HL-60 (cell line): ENCODE measurements at regions not wholly inside any gene's neighbourhood (a gene's known extent, or its start where the extent isn't known, plus 50 kb on each side); places are given as distances from the start of the nearest gene placed in this dataset.

Experiments used
- DNase-seq, 2 experiments: peaks; one replicate each; pipeline ENCODE4 v3.0.0-alpha.2; 2010 to 2020; ENCODE audit warnings: low read depth in 1 of 2, low spot score in 1 of 2
- H3K27ac ChIP-seq: fragments of 250-450 bp; sonication (Bioruptor Pico); replicated peaks from 2 replicates; pipeline ENCODE4 v1.5.1; 2020; ENCODE audit warnings: mild to moderate bottlenecking, moderate library complexity
- H3K27me3 ChIP-seq: fragments of 250-450 bp; sonication (Bioruptor Pico); 2 replicates; pipeline ENCODE4 v1.5.1; 2021; ENCODE audit warnings: mild to moderate bottlenecking, moderate library complexity; ENCODE audit not compliant: insufficient read depth, poor library complexity, severe bottlenecking
- H3K4me3 ChIP-seq: replicated peaks from 2 replicates; pipeline ENCODE4 v1.5.1; 2011; ENCODE audit warnings: mild to moderate bottlenecking, control low read depth, low read length; ENCODE audit not compliant: insufficient read depth
- GABPA ChIP-seq: IDR thresholded peaks from 2 replicates; pipeline ENCODE4 v1.6.1; 2012; ENCODE audit warnings: low read depth
- POLR2AphosphoS5 ChIP-seq: IDR thresholded peaks from 2 replicates; pipeline ENCODE4 v1.6.1; 2012; ENCODE audit warnings: low read depth
- SPI1 ChIP-seq: IDR thresholded peaks from 2 replicates; pipeline ENCODE4 v1.6.1; 2012; ENCODE audit warnings: low read depth, mild to moderate bottlenecking, borderline replicate concordance
- TF ChIP-seq, protein P1 (sequence below): IDR thresholded peaks from 2 replicates; pipeline ENCODE4 v1.6.1; 2012; ENCODE audit warnings: low read depth; ENCODE audit not compliant: insufficient replicate concordance
- TF ChIP-seq, protein P2 (sequence below): IDR thresholded peaks from one replicate; pipeline ENCODE4 v1.5.1; 2011; ENCODE audit warnings: low read length, control low read depth, inconsistent platforms; ENCODE audit not compliant: insufficient read depth

DNA sequence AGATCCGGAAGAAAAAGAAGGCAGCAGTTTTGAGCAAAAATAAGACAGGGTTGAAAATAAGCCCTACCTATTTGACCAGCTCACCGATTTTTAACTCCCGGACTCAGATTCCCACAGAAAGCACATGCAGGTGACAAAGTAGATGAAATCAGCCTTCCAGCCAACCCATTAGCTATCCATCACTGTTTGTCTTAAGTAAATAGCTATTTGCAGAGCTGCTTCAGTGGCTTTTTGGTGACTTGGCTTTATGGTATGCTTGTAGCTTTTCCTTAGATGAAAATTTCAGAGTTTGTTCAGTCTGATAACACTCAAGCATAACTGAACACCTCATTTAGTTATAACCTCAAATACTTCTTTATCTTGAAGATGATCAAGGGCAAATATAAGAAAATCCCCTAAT, 192.6 kb downstream of the HIPK3 start:
- peaks cover 8% of the 10 kb centered on the region for H3K27me3 ChIP-seq
- no peak overlapping the region for H3K27ac ChIP-seq
- no peak for DNase-seq
- no peak overlapping the region for H3K4me3 ChIP-seq
- no peak for TF ChIP-seq POLR2AphosphoS5
- TF ChIP-seq, protein P1, sequence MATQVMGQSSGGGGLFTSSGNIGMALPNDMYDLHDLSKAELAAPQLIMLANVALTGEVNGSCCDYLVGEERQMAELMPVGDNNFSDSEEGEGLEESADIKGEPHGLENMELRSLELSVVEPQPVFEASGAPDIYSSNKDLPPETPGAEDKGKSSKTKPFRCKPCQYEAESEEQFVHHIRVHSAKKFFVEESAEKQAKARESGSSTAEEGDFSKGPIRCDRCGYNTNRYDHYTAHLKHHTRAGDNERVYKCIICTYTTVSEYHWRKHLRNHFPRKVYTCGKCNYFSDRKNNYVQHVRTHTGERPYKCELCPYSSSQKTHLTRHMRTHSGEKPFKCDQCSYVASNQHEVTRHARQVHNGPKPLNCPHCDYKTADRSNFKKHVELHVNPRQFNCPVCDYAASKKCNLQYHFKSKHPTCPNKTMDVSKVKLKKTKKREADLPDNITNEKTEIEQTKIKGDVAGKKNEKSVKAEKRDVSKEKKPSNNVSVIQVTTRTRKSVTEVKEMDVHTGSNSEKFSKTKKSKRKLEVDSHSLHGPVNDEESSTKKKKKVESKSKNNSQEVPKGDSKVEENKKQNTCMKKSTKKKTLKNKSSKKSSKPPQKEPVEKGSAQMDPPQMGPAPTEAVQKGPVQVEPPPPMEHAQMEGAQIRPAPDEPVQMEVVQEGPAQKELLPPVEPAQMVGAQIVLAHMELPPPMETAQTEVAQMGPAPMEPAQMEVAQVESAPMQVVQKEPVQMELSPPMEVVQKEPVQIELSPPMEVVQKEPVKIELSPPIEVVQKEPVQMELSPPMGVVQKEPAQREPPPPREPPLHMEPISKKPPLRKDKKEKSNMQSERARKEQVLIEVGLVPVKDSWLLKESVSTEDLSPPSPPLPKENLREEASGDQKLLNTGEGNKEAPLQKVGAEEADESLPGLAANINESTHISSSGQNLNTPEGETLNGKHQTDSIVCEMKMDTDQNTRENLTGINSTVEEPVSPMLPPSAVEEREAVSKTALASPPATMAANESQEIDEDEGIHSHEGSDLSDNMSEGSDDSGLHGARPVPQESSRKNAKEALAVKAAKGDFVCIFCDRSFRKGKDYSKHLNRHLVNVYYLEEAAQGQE = no peak
- TF ChIP-seq, protein P2, sequence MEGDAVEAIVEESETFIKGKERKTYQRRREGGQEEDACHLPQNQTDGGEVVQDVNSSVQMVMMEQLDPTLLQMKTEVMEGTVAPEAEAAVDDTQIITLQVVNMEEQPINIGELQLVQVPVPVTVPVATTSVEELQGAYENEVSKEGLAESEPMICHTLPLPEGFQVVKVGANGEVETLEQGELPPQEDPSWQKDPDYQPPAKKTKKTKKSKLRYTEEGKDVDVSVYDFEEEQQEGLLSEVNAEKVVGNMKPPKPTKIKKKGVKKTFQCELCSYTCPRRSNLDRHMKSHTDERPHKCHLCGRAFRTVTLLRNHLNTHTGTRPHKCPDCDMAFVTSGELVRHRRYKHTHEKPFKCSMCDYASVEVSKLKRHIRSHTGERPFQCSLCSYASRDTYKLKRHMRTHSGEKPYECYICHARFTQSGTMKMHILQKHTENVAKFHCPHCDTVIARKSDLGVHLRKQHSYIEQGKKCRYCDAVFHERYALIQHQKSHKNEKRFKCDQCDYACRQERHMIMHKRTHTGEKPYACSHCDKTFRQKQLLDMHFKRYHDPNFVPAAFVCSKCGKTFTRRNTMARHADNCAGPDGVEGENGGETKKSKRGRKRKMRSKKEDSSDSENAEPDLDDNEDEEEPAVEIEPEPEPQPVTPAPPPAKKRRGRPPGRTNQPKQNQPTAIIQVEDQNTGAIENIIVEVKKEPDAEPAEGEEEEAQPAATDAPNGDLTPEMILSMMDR = no peak
- TF ChIP-seq SPI1 = no peak
- TF ChIP-seq GABPA = no peak

DNA sequence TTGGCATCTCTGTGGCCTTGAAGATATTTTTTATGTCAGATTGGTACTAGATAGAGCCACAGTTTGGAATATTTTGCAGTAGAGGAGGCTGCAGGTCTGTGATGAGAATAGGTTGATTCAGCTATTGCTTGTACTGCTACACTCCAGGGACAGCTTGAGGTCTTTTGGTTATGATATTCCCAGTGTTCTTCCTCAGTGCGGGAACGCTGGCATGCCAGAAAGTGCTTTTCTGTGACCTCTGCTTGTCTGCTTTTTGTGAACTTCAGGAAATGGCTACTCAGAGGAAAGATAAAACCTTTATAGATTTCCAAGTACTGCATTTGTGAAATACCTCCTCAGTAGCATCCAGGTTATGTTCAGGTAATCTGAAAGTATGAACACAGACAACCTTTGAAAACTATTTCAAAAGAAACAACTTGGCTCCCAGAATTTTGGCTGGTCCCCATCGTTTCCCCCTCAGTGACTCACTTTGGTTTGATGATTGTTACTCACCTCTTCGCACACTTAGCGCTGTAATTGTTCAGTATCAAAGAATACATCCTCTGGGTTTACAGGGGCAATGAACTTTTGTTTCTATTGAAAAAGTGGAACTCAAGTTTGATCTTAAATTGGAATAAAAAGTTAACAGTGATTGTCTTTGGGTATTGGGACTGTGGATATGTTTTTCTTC, 191.4 kb downstream of the HIPK3 start:
- Histone ChIP-seq H3K27ac (no peak overlapping the region), H3K4me3 (no peak overlapping the region)
- no peak for DNase-seq

DNA sequence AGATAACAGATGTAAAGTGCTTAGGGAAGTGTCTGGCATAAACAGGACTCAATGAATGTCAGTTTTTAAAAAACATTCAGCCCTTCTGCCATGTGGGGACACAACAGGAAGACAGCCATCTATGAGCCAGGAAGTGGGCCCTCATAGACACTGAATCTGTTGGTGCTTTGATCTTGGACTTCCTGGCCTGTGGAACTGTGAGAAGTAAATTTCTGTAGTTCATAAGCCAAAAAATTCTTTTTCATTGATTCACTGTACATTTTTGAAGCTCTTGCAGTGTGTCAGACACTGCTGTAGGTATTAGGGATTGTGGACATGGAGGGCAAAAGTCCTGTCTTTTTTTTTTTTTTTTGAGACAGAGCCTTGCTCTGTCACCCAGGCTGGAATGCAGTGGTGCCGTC, 188.6 kb downstream of the HIPK3 start:
- DNase-seq = no peak
- TF ChIP-seq POLR2AphosphoS5 (no peak), SPI1 (no peak)
- TF ChIP-seq, protein P2 = no peak
- TF ChIP-seq, protein P1 = no peak
- peaks cover 3% of the 10 kb centered on the region for H3K27me3 ChIP-seq
- no peak overlapping the region for H3K4me3 ChIP-seq
- no peak overlapping the region for H3K27ac ChIP-seq

More for the DNA sequence above, 191.4 kb downstream of the HIPK3 start:
- TF ChIP-seq SPI1 = no peak
- TF ChIP-seq, protein P1 = no peak
- TF ChIP-seq, protein P2 = no peak
- no peak for TF ChIP-seq POLR2AphosphoS5
- TF ChIP-seq GABPA = no peak
- H3K27me3 ChIP-seq = peaks cover 5% of the 10 kb centered on the region
